Heart left ventricle (tissue), 13 donors: ENCODE measurements at regions not wholly inside any gene's neighbourhood (a gene's known extent, or its start where the extent isn't known, plus 50 kb on each side); places are given as distances from the start of the nearest gene placed in this dataset.

Source experiments
- CTCF ChIP-seq, 12 donors: fragments of 200-600 bp; sonication (generic) in 4 of 12; IDR thresholded peaks; one replicate each; pipeline versions ENCODE4 v1.5.0 to v1.8.0; 2018 to 2022; ENCODE audit warnings: antibody characterized with exemption in 12 of 12, mild to moderate bottlenecking in 5 of 12
- POLR2A ChIP-seq, 2 donors: fragments of 450-650 bp; IDR thresholded peaks; one replicate each; pipeline ENCODE4 v1.6.1; 2017; ENCODE audit warnings: antibody characterized with exemption in 2 of 2, mild to moderate bottlenecking in 2 of 2, moderate library complexity in 2 of 2
- donor health status: ischemic (EF 13 %, LVEDD 7.1; RV severe dilation, severe dysfunction).
- donor health status: DM: no; HTN: yes; CAD: no.
- donor health status: DM: no; HTN: no; CAD: no.
- donor health status: ischemic (EF 25% LVEDD 6.9; RV normal size, moderate dysfunction).
- donor health status: ischemic (EF 25% LVEDD 5.7; RV mildly dilated, moderate dysfunction).
- donor health status: ischemic (EF 35%, LVEDD 5.7; RV mildly dilated, moderate dysfunction).
- donor health status: nonischemic (EF 11% LVEDD 7.7; RV severe dilation, severe dysfunction).
- donor health status: DM: yes; HTN: yes; CAD: no.
- donor health status: PGD.
- donor health status: ischemic (EF 29% LVEDD 5.4; RV normal size, mild dysfunction).
- donor health status: nonischemic (EF 23%, LVEDD 6.1; RV moderate dilation, normal function).

GRCh38 chr9:16303506-16303905, 567.0 kb downstream of the BNC2 start:
- TF ChIP-seq CTCF (IDR thresholded peaks at IDR 0.05) (no peak), POLR2A (IDR thresholded peaks at IDR 0.05) (no peak)
